ENCODE measurements at regions not wholly inside any gene's neighbourhood (a gene's known extent, or its start where the extent isn't known, plus 50 kb on each side); places are given as distances from the start of the nearest gene placed in this dataset.
"Not testable (repeated sequence)": the region's sequence is repeated elsewhere in the genome, so short reads cannot be mapped to it uniquely, and the experiment has no call there.

- H3K27ac ChIP-seq (ENCODE audit: extremely low read depth, low read depth, low read length); CTCF ChIA-PET; H3K4me1 ChIP-seq (ENCODE audit: control insufficient read depth, insufficient read depth, low read length); H3K4me3 ChIP-seq (ENCODE audit: low read depth, low read length); H3K36me3 ChIP-seq (ENCODE audit: control insufficient read depth in 2 of 2, insufficient read depth in 1 of 2, low read length in 2 of 2); POLR2A ChIA-PET; H3K9me3 ChIP-seq (ENCODE audit: control insufficient read depth, insufficient read depth, low read depth, low read length): not testable (repeated sequence)
These were observed 161.6 kb upstream of the ZNF469 start for GRCh38 chr16:88221001-88221761.

- not testable (repeated sequence) for H3K4me1 ChIP-seq (ENCODE audit: control insufficient read depth, insufficient read depth, low read length); H3K27ac ChIP-seq (ENCODE audit: extremely low read depth, low read depth, low read length)
These were observed 159.1 kb upstream of the ZNF469 start for GRCh38 chr16:88223696-88224095.

GRCh38 chr16:88224131-88224898, 158.4 kb upstream of the ZNF469 start:
- H3K4me3 ChIP-seq (ENCODE audit: low read depth, low read length); H3K36me3 ChIP-seq (ENCODE audit: control insufficient read depth in 2 of 2, insufficient read depth in 1 of 2, low read length in 2 of 2); H3K9me3 ChIP-seq (ENCODE audit: control insufficient read depth, insufficient read depth, low read depth, low read length); POLR2A ChIA-PET; H3K4me1 ChIP-seq (ENCODE audit: control insufficient read depth, insufficient read depth, low read length); H3K27ac ChIP-seq (ENCODE audit: extremely low read depth, low read depth, low read length); CTCF ChIA-PET: not testable (repeated sequence)

More at GRCh38 chr16:88223696-88224095, 159.1 kb upstream of the ZNF469 start:
- H3K9me3 ChIP-seq (ENCODE audit: control insufficient read depth, insufficient read depth, low read depth, low read length); POLR2A ChIA-PET; H3K36me3 ChIP-seq (ENCODE audit: control insufficient read depth in 2 of 2, insufficient read depth in 1 of 2, low read length in 2 of 2); CTCF ChIA-PET; H3K4me3 ChIP-seq (ENCODE audit: low read depth, low read length): not testable (repeated sequence)

GRCh38 chr16:88225640-88226230, 157.0 kb upstream of the ZNF469 start:
- H3K4me1 ChIP-seq (ENCODE audit: control insufficient read depth, insufficient read depth, low read length); H3K4me3 ChIP-seq (ENCODE audit: low read depth, low read length); H3K36me3 ChIP-seq (ENCODE audit: control insufficient read depth in 2 of 2, insufficient read depth in 1 of 2, low read length in 2 of 2); H3K27ac ChIP-seq (ENCODE audit: extremely low read depth, low read depth, low read length); CTCF ChIA-PET; H3K9me3 ChIP-seq (ENCODE audit: control insufficient read depth, insufficient read depth, low read depth, low read length): not testable (repeated sequence)
- POLR2A ChIA-PET: interaction anchor here (0.6 kb wide), 1 partner anchor 24 kb away, joined by 4 read pairs; no protein-coding TSS in a partner anchor

GRCh38 chr16:88226302-88226701, 156.5 kb upstream of the ZNF469 start:
- H3K27ac ChIP-seq (ENCODE audit: extremely low read depth, low read depth, low read length); CTCF ChIA-PET: not testable (repeated sequence)
- POLR2A ChIA-PET: interaction anchor here (0.6 kb wide), 1 partner anchor 23 kb away, joined by 4 read pairs; no protein-coding TSS in a partner anchor

GRCh38 chr16:88227026-88227721, 155.6 kb upstream of the ZNF469 start:
- POLR2A ChIA-PET; H3K4me3 ChIP-seq (ENCODE audit: low read depth, low read length); CTCF ChIA-PET: not testable (repeated sequence)

More at GRCh38 chr16:88226302-88226701, 156.5 kb upstream of the ZNF469 start:
- not testable (repeated sequence) for H3K9me3 ChIP-seq (ENCODE audit: control insufficient read depth, insufficient read depth, low read depth, low read length); H3K4me1 ChIP-seq (ENCODE audit: control insufficient read depth, insufficient read depth, low read length); H3K36me3 ChIP-seq (ENCODE audit: control insufficient read depth in 2 of 2, insufficient read depth in 1 of 2, low read length in 2 of 2); H3K4me3 ChIP-seq (ENCODE audit: low read depth, low read length)

GRCh38 chr16:88227722-88228482, 154.9 kb upstream of the ZNF469 start:
- H3K4me1 ChIP-seq (ENCODE audit: control insufficient read depth, insufficient read depth, low read length); H3K36me3 ChIP-seq (ENCODE audit: control insufficient read depth in 2 of 2, insufficient read depth in 1 of 2, low read length in 2 of 2); H3K4me3 ChIP-seq (ENCODE audit: low read depth, low read length); POLR2A ChIA-PET; H3K27ac ChIP-seq (ENCODE audit: extremely low read depth, low read depth, low read length); CTCF ChIA-PET; H3K9me3 ChIP-seq (ENCODE audit: control insufficient read depth, insufficient read depth, low read depth, low read length): not testable (repeated sequence)

More at GRCh38 chr16:88227026-88227721, 155.6 kb upstream of the ZNF469 start:
- H3K9me3 ChIP-seq (ENCODE audit: control insufficient read depth, insufficient read depth, low read depth, low read length); H3K4me1 ChIP-seq (ENCODE audit: control insufficient read depth, insufficient read depth, low read length); H3K27ac ChIP-seq (ENCODE audit: extremely low read depth, low read depth, low read length); H3K36me3 ChIP-seq (ENCODE audit: control insufficient read depth in 2 of 2, insufficient read depth in 1 of 2, low read length in 2 of 2): not testable (repeated sequence)

- H3K4me3 ChIP-seq (ENCODE audit: low read depth, low read length); H3K9me3 ChIP-seq (ENCODE audit: control insufficient read depth, insufficient read depth, low read depth, low read length); CTCF ChIA-PET; H3K36me3 ChIP-seq (ENCODE audit: control insufficient read depth in 2 of 2, insufficient read depth in 1 of 2, low read length in 2 of 2); H3K27ac ChIP-seq (ENCODE audit: extremely low read depth, low read depth, low read length); POLR2A ChIA-PET; H3K4me1 ChIP-seq (ENCODE audit: control insufficient read depth, insufficient read depth, low read length): not testable (repeated sequence)
These were observed 154.0 kb upstream of the ZNF469 start for GRCh38 chr16:88228751-88229150.

GRCh38 chr16:88229710-88230109, 153.0 kb upstream of the ZNF469 start:
- H3K27ac ChIP-seq (ENCODE audit: extremely low read depth, low read depth, low read length); H3K4me3 ChIP-seq (ENCODE audit: low read depth, low read length); H3K9me3 ChIP-seq (ENCODE audit: control insufficient read depth, insufficient read depth, low read depth, low read length); H3K4me1 ChIP-seq (ENCODE audit: control insufficient read depth, insufficient read depth, low read length); H3K36me3 ChIP-seq (ENCODE audit: control insufficient read depth in 2 of 2, insufficient read depth in 1 of 2, low read length in 2 of 2); CTCF ChIA-PET; POLR2A ChIA-PET: not testable (repeated sequence)

- H3K4me1 ChIP-seq (ENCODE audit: control insufficient read depth, insufficient read depth, low read length); H3K9me3 ChIP-seq (ENCODE audit: control insufficient read depth, insufficient read depth, low read depth, low read length); CTCF ChIA-PET; H3K36me3 ChIP-seq (ENCODE audit: control insufficient read depth in 2 of 2, insufficient read depth in 1 of 2, low read length in 2 of 2); H3K4me3 ChIP-seq (ENCODE audit: low read depth, low read length); POLR2A ChIA-PET; H3K27ac ChIP-seq (ENCODE audit: extremely low read depth, low read depth, low read length): not testable (repeated sequence)
These were observed 152.3 kb upstream of the ZNF469 start for GRCh38 chr16:88230276-88230966.
